Activated CD4-positive, alpha-beta T cell treated with anti-CD3 and anti-CD28 coated beads for 24 hours (primary cell): ENCODE measurements at regions not wholly inside any gene's neighbourhood (a gene's known extent, or its start where the extent isn't known, plus 50 kb on each side); places are given as distances from the start of the nearest gene placed in this dataset.
"Not testable (repeated sequence)": the region's sequence is repeated elsewhere in the genome, so short reads cannot be mapped to it uniquely, and the experiment has no call there.

ENCODE experiments used
- DNase-seq, 2 donors: peaks; one replicate each; pipeline ENCODE4 v3.0.0-alpha.2; 2020; ENCODE audit warnings: low read depth in 2 of 2

DNA sequence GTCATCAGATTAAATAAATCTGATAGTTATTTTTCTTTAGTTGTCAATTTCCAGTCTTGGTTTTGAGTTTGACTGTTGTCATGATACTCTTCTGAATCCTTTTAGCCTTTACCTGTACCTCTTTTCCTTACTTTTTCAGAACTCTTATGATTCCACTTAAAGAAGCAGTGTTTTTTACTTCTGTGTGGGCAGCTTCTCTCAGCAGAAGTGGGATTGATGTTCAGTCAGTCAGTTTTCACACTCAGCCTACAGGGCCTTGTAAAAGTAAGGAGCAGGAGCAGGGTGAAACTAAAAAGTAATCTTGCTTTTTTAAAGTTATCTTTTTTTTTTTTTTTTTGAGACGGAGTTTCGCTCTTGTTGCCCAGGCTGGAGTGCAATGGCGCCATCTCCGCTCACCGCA lies 75.1 kb downstream of the HAUS1 start:
- no peak for DNase-seq

DNA sequence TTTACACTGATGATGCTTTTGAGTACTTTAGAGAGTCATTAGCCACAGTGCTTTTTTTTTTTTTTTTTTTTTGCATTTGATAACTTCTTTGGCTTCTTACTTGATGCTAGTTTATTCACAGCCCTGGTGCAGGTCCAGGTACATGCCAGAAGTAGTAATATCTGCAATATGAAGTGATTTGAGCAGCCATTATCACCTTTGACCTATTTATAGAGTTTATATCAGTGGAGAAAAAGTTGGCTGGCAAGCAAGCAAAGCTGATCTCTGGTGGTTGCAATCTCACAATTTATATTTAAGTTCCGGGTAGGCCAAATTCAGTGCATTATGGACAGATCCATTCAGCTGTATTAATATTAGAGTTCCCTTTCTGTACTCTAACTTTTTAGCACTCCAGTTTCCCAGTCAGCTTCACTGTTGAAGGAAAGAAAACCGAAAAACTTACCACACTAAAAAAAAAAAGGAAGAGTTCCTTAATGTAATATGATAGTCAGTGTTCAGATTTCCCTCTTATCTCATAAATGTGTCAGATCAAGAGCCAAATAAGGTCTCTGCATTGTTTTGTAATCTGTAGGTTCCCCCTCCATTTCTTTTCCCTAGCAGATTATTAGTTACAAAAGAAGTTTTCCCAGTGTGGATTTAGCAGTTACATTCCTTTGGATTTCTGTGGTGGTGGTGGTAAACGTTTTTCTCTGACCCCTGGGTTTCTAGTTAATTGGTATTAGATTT lies 78.6 kb downstream of the HAUS1 start:
- no peak for DNase-seq

DNA sequence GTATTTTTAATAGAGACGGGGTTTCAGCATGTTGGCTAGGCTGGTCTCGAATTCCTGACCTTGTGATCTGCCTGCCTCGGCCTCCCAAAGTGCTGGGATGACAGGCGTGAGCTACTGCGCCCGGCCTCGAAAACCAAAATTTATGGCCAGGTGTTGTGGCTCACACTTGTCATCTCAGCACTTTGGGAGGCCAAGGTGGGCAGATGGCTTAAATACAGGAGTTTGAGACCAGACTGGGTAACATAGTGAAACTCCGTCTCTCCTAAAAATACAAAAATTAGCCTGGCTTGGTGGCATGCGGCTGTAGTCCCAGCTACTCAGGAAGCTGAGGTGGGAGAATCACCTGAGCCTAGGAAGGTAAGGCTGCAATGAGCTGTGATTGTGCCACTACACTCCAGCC lies 80.1 kb downstream of the HAUS1 start:
- DNase-seq: not testable (repeated sequence)

DNA sequence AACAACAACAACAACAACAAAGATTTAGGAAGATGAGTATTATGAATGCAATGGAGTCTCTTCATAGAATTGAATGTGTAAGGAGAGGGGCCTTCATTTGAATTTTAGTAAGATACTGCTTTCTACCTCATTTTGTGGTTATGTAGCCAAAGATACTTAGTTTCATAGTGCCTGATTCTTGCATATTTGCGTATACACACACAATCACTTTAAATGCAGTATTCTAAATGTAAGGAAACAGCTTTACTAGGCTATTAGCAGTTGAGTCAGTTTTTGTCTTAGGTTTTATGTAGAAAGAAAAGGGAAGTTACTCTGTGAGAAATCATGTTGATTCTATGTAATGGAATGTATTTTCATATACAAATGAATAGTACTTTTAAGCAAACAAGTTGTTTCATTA lies 80.5 kb downstream of the HAUS1 start:
- DNase-seq: no peak

DNA sequence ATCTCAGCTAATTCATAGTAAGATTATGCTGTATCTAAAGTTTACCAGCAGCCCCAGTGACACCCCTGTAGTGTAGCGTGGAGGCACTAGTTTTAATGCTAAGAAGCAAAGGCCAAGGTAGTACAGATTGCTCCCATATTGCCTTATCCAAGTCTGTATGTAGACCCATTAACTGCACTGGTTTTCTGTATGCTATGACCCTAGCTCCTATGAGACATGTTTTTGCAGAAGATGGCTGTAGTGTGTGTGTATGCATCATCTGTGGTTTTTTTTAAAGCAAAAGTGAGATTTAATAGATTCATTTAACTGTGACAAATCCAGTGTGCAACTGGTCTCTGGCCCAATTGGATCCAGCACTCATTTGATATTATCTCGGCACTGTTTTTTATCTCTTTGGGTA lies 86.5 kb downstream of the HAUS1 start:
- no peak for DNase-seq

DNA sequence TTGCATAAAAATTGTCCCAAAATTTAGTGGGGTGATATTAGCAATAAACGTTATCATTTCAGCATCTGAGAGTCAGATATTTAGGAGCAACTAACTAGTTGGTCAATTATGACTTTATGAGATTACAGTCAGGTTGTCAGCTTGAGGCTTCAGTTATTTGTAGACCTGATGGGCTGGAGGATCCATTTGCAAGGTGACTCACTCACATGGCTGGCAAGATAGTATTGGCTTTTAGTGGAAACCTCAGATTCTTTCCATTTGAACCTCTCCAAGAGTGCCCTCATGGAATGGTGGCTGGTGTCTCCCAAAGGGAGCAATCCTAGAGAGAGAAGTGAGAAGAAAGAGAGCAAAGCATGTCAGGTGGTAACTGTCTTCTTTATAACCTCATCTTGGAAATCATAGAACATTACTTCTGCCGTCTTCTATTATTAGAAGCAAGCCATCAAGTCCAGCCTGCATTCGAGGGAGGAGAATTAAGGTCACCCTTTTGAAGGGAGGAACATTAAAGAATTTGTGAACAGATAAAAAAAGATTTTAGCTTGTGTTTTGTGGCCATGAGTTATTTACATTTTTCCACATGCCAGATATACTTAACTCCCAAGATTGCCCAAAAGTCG lies 92.5 kb downstream of the HAUS1 start:
- DNase-seq: no peak

DNA sequence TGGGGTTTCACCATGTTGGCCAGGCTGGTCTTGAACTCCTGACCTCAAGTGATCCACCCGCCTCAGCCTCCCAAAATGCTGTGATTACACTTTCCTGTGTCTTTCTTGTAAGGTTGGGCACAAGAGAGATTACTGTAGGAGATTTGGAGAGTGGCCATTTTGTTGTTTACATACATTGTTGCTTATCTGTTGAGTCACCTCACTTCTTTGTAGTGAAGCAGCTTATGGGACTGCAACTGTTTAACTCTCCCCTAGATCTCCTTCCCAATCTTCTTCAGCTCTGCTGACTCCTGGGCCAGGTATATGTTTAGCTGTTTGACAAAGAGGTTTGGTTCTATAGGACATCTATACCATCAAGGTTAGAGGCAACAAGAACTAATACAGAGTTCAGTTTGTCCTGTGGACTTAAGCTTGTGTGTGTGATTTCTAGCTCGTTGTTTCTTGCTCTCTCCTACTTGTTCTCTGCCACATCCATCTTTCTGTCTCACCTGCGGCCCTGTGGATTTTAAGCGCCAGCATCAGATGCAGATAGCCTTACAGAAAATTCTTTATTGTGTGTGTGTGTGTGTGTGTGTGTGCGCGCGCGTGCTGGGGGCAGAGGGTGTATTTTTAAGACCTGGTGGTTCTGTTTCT lies 95.4 kb downstream of the HAUS1 start:
- no peak for DNase-seq

DNA sequence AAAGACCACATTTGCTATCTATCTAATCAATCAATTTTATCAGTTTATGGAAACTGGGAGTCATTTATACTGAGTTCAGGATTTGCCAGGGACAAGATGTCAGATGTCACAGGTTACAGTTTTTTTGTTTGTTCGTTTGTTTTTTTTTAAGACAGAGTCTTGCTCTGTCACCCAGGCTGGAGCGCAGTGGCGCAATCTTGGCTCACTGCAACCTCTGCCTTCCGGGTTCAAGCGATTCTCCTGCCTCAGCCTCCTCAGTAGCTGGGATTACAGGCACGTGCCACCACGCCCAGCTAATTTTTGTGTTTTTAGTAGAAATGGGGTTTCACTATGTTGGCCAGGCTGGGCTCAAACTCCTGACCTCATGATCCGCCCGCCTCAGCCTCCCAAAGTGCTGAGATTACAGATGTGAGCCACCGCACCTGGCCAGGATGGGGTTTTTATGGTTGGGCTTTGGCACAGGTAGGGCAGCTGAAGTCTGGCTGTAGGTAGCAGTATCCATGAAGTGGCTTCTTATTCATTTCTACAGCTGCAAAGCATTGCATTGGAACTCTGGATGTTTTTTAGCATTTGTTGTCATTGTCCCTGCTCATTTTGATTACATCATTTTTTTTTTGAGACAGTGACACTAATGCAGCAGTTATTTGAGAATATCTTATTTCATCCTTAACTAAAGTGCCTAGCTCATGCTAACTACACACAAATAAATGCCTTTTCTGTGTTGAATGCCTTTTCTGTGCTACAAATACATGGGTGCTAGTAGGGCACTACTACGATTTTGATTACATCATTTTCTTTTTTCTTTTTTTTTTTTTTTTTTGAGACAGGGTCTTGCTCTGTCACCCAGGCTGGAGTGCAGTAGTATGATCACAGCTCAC lies 96.2 kb downstream of the HAUS1 start:
- not testable (repeated sequence) for DNase-seq

DNA sequence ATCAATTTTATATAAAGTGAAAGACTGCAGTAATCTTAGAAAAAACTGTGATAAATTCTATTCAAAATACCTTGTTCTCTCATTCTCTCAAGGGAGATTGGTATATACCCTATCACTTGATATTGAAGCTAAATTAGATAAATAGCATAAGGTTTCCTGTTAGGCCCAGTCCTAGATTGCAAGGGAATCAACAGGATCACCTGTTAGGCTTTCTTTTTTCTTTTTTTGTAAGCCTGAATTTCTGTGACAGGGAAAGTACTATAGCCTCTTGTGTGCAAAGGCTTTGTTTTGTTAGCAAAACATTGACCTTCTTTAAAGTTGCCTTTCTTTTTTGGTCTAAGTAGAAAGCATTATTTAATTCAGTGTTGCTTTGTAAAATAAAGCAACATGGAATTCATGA lies 100.0 kb downstream of the HAUS1 start:
- DNase-seq: no peak

DNA sequence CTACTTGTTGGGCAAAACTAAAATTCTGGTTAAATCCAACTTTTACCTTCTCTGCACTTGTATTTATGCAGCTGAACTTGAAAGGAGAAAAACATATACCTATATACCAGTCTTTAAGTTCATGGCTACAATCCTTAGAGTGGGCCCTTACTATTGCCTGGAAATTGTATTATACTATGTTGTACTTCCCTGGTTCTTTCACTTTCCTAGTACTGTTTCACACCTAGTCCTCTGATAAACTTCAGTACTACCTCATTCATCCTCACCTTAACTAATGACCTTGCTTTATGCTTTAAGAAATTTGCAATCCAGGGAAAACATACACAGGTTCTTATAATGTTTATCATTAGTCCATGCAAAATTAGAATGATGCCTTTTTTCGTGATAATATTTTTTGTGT lies 103.8 kb downstream of the HAUS1 start:
- DNase-seq: no peak

DNA sequence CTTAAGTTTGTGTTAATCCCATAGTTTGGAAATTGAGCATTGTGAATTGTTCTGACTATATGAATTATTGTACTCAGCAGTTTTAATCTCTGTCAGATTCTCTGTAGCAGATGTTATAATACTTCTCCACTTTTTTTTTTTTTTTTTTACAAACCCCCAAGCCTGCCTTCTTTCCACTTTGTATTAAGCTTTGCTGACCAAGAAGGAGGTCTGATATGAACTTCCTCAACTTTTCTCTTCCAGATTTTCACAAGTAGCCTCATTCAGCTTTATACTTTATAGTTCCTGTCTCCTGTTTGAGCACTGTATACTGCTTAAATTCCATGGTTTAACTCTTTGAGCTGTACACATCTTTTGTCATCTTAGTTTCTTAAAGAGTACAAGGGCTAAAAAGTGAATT lies 105.0 kb downstream of the HAUS1 start:
- no peak for DNase-seq

DNA sequence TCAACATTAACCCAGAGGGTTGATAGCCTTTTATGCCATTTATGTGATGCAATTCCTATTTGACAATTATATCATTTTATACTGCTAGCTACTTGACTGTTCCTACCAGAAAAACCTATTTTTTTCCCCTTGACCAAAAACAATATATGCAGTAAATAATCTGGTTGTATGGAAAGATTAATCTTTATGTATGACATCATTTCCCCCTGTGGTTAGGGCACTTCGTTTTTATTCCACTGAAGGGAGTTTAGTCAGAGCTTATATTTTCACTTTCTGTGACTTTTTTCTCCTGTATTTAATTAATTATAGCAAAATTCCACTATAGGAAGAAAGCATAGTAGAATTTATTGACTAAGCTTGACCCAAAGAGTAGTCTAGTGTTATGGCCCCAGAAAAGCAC lies 107.6 kb downstream of the HAUS1 start:
- no peak for DNase-seq

DNA sequence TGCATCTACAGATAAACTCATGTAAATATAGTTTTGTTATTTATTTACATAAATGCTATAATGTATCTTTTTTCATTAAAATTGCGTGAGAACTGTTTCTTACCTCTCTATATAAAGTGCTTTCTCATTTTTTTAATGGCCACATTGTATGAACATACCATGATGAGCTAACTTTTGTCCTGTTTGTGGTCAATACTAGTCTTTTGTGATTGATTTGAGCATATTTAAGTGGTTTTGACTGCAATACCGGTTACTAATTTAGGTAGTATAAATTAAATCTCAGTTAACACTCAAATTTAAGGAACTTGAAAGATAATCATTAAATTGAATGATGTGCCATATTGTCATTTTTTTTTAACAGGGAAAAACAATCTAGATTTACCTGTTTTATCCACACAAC lies 108.2 kb downstream of the HAUS1 start:
- no peak for DNase-seq

DNA sequence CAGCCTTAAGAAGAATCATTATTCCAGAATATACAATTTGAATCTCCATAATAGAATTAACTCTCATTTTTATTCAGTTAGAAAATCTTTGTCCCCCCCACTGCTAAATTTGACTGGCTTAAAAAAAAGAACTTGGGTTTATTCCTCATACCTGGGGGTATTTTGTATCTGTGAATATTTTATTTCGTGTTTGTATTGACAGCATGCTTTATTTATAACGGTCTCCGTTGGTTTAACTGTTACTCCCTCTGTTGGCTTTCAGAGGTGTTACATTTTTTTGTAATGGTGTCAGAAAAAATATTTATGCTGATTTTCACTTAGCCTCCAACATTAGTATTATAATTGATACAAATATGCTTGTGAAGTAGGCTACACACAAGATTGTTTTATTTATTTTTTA lies 109.1 kb downstream of the HAUS1 start:
- no peak for DNase-seq

DNA sequence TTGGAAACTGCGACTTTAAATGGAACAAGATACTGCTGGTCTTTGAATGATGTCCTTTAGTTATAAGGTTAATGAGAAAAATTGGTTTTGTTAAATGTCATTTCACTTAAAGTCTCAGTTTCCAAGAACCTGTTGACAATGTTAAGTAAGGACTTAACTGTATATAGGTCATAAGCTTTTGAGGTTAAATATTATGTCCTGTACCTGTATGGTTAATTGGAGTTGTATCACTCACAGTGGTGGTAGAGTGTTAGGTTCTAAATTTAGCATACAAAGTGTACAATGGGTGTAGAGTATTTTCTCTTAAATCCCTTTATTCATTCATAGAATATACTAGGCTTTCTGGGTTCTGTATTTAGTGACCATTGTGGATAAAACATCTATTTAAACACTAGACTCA lies 110.2 kb downstream of the HAUS1 start:
- DNase-seq: no peak

DNA sequence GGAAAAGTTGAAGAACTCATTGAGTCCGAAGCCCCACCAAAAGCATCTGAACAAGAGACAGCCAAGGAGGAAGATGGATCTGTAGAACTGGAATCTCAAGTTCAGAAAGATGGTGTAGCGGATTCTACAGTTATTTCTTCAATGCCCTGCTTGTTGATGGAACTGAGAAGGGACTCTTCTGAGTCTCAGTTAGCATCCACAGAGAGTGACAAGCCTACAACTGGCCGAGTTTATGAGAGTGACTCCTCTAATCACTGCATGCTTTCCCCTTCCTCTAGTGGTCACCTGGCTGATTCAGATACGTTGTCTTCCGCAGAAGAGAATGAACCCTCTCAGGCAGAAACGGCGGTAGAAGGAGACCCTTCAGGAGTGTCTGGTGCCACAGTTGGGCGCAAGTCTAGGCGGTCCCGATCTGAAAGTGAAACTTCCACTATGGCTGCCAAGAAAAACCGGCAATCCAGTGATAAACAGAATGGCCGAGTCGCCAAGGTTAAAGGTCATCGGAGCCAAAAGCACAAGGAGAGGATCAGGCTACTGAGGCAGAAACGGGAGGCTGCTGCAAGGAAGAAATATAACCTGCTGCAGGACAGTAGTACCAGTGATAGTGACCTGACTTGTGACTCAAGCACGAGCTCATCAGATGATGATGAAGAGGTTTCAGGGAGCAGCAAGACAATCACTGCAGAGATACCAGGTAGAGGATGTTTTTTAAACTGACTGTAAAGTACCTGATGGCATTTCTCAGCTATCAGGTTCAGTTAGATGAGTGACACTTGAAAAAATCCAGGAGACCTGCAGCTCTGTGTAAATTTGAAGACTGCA lies 111.9 kb downstream of the HAUS1 start:
- DNase-seq: no peak

DNA sequence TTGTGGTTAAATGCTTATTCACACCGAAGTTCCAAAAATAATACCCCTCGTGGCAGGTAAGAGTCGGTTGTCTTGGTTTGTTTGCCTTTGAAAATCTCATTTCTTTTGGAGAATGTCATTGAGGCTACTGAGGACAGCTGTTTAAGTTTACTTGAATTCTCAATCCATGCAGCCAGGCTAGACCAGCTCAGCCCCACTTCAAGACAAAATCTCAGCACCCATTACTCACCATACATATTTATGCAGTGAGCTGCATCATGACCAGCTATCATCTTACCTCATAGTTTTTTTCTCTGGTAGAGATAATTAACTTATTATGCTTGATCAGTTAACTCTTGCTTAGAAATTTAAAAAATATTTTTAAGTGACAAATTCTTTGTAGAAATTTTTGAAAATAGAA lies 115.9 kb downstream of the HAUS1 start:
- no peak for DNase-seq

DNA sequence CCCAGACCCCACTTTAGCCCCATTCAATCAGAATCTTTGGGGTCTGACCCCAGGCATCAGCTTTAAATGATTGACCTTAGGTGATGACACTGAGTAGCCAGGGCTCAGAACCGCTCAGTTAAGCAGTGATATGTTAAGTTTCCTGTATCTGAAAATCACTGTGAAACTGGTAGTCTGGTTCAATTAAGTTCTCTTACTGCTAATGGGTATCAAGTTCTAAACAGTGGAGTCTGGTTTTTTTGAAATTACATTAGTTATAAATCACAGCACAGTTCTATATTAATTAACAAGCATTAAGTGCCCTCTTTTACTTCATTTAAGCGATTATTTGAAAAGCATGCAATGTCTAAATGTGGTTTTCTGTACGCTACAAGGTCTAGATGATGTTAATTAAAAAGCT lies 117.9 kb downstream of the HAUS1 start:
- no peak for DNase-seq

DNA sequence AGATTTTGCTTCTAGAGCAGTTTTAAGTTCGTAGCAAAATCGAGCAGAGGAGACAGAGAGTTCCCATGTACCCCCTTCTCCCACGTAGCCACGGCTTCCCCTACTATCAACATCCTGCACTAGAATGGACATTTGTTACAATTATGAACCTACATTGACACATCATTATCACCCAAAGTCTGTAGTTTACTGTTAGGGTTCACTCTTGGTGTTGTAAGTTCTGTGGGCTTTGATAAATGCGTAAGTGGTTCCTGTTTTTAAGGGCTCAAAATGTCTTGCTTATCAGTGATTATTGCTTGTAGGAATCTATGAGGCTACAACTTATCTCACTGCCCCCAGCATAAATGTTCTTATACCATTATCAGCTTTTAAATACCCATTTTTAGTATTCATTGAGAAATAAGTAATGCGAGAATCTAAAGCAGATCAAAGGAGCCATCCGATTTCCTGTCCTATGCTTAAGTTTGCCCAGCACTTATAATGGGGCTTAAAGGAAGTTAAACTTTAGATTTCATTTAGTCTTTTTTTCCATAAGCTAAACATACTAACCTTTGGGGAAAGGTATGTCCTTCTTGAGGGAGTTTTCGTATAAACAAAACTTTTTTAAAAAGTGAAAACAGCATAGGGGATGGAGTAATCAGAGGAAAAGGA lies 118.7 kb downstream of the HAUS1 start:
- no peak for DNase-seq

DNA sequence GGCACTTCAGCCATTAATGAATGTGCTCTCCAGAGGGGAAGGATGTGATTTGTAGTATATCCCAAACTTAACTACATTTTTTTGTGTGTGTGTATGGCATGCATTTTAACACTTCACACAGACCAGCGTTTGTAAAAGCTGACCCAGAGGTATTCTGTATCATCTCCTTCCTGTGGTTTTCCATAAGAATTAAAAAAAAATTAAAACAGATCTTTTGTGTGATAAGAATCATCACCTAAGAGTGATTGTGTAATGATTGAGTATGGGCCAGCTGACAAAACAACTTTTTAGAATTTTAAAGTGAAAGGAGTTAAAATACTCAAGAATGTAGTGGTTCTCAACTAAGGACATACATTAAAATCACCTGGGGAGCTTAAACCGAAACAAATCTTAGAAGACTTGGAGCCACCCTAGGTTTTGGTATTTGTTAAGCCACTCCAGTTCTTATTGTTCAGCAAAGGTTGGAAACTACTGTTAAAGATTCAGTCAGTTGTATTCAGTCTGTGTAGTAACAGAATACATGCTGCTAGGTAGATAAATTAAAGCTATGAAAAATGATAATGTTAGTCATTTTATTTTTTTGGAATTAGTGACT lies 120.1 kb downstream of the HAUS1 start:
- no peak for DNase-seq

DNA sequence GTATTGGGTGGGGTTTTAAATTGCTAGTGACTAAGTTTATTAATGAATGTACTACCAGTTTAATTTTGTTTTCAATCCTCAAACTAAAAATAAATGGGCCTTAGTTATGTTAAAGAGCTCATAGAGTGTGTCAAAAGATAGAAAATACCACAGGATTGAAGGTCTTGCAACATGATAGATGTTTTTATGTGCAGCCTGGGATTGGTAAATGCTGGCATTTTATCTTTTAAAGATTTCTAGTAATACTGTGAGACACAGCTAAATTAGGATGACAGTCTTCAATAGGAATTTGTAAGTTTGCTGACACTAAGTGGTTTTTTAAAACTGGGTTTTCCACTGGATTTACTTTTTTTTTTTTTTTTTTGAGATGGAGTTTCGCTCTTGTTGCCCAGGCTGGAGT lies 122.3 kb downstream of the HAUS1 start:
- DNase-seq: no peak
